ENCODE measurements at regions not wholly inside any gene's neighbourhood (a gene's known extent, or its start where the extent isn't known, plus 50 kb on each side); places are given as distances from the start of the nearest gene placed in this dataset.

DNA sequence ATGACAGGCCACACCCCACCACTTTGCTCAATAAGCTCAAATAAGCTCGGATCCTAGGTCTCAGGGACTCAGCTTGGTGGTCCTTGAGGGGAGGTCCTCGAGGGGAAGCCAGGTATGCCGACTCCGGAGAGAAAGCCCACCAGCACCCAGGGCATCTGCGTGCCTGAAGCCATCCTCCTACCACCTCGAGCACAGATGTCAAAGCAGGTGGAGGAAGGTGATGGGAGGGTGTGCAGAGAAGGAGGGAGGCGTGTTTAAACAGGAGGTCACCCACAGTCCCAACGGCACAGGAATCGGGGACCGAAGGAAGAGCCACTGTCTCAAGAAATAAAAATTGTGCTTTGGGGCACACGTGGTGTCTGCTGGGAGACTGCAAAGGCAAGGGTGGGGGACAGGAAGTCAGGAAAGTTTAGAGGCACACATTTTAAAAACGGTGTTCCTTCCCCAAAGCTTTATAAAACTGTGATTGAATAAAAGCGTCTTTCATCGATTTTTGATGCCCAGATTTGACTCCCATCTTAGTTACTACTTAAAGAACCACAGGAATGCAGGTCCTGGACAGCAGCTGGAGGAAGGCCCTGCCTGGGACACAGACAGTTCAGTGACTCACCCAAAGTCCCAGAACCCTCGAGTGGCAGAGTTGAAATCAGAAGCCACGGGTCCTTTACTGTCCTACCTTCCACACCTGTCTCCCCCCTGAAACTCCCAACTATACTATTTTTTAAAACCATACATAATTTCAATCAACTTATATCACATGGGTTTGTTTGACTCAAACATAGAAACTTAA lies 221.0 kb upstream of the PDE10A start:
- DNase-seq, result no peak

DNA sequence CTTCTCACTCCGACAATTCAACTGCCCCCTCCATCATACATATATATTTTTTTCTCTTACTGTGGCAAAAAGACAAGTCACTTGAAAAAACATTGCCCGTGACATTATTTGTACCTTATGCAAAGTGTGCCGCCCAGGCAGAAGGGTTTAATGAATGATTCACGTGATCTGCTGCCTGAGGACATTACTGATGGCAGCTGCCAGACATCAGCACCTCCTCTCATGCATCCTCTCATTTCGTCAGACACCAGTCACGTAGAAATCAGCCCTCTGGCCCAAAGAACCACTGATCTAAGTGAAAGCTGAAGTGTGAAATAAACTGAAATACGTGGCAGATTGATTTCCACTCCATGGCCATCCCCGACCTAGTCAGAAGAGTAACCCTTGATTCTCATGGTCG lies 218.8 kb upstream of the PDE10A start:
- no peak for DNase-seq

DNA sequence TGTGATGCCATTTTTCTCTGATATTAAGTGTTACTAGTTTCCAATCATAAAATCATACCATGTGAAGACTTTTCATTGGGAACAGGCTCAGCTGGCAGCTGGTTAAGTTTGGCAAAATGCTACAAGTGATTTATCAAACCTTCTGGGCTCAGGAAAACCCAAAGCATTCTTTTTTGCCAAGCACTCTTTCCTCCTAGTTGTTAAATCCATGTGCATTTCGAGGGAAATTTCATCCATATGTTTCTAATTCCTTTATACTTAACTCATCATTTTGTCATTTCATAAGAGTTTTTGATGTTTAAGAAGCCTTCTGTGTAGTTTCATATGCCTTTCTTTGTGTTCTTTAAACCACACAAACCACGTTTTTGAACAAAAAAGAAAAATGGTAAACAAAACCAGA lies 217.6 kb upstream of the PDE10A start:
- DNase-seq, result no peak

DNA sequence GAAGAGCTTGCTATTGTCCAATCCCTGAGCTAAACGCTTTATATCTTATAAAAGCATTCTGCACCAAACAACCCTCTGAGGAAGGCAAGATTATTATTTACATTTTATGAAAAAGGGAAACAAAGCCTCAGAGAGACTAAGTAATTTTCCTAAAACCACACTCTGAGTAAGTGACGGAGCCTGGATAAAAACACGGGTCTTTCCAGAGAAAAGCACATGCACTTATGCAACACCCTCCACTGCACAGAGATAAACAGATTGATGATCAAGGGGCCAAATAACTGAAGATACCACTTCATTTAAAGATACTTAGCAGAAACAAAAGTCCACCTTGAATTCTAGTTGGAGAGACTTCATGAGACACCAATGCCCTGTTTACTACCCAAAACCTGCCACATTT lies 214.7 kb upstream of the PDE10A start:
- DNase-seq, result no peak

DNA sequence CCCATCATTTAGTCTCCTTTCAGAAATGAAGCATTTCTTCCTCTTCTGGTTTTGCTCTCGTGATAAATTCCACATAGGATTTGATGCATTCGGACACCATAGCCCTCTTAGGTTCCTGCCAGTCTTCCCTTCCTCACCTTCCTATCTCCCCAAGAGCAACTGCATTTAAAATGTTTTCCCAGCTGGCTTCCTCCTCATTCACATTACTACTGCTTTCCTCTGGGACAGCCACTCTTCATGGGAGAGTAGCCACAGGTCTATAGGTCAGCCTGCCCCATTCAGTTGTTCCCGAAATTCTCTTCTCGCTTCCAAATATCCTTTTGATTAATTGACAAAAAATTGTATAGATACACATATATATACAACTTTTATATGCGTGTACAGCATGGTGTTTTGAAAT lies 214.2 kb upstream of the PDE10A start:
- DNase-seq, result no peak

DNA sequence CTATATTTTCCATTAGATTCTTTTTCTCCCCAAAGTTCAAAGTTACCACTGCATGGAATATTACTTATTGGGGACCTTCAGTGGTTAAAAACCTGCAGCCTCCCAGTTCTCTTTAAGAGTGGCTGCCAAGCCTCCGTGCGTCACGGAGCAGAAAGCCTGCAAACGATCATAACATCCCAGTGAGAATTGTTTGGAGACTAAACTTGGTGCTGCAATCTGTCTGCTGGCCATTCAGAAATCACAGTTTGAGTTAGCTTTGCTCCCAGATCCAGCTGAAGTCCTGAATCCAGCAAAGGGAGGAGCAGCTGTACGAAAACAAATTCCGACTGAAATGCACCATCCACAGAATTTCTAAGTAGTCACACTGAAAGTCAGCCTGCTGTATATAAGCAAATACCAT lies 213.5 kb upstream of the PDE10A start:
- no peak for DNase-seq

DNA sequence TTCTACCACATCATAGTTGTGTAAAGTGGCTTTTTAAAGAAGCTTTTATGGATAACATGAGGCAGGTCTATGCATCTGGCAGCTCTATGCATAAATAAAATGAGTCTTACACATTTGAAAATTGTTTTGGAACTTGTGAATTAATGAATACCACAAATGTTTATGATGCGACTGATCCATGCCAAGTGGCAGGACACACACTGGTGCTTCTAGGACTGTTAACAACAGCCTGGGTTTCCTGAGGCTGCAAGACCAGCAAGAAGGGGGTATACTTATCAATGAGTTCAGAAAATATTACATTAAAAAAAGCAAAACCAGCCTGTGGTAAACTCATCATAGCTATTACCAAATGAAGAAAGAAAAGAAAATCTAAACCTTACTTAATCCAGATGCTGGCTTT lies 212.9 kb upstream of the PDE10A start:
- no peak for DNase-seq

DNA sequence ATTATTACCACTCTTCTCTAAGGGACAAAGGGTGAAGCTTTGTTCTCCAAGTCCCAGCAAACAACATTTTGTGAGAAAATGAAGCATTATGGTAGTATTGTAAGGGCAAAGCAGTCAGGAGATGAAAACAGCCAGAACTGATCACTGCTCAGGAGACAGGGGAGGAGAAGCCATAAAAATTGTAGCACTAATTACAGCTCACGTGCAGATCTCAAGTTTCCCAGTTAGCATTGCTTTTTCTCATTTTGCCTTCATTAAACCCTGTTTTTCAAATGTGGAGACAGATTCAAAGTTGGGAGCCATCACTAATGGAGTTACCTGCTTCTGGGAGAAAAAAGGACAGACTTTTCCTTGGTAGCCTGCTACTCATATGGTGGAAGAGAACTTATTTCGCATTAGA lies 210.9 kb upstream of the PDE10A start:
- no peak for DNase-seq

DNA sequence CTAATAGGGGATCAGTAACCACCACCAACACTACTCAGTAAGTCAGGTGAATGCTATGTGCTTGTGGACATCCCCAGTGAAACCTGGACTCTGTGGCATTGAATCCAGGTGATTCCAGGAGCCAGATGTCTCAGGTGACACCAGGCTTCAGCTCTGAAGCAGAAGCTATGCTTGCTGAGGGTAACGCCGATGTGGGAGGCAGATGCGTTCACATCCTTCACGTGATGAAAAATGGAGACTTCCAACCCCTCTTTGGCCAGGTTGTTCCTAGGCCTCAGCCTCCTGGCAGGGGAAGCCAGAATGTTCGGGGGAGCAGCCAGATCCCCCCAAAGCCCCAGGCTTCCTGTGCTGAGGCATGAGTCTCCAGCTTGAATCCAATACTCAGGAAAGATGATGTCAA lies 209.8 kb upstream of the PDE10A start:
- DNase-seq, result no peak

DNA sequence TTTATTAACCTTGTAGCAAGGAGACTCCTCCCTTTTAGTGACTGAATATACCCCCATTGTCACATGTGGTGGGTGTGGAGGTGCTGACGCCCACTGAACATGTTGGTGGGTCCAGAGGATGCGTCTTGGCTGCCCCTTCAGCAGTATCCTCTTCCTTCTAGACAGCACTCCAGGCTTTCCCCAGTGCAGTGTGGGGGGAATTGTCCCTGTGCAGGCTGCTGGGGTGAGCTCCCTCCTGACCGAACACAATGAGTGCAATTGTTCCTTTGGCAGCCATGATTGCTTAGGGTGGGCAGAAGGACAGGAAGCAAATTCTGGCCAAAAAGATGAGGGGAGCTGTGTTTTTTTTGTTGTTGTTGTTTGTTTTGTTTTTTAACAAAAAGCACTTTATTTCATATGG lies 209.3 kb upstream of the PDE10A start:
- DNase-seq, result peak in 2 of 51 donors; percentile 2 to 5

DNA sequence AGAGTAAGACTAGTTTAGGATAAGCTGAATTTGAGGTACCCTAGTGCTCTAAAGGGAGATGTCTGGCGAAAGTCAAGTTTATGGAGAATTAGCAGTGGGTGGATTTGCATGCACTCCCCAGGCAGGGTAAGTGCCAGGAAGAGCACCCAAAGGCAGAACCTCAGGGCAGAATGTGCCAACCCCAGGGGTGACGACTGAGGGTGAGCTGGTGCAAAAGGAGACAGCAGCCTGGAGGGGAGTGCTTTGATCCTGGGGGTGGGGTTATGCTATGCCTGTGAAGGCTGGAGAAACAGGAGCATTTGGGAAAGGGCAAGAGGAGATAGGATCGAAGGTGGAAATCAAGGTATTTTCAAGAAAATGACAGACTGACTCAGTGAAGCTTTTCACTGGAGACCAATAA lies 208.5 kb upstream of the PDE10A start:
- DNase-seq, result no peak

DNA sequence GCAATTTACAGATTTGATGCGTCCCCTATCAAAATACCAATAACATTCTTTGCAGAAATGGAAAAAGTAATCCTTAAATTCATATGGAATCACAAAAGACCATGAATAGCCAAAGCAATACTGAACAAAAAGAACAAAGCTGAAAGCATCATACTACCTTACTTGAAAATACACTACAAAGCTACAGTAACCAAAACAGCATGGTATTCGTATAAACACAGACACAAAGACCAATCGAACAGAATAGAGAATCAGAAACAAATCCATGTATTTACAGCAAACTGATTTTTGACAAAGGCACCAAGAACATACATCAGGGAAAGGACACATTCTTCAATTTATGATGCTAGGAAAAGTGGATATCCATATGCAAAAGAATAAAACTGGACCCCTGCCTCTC lies 206.5 kb upstream of the PDE10A start:
- DNase-seq, result no peak

DNA sequence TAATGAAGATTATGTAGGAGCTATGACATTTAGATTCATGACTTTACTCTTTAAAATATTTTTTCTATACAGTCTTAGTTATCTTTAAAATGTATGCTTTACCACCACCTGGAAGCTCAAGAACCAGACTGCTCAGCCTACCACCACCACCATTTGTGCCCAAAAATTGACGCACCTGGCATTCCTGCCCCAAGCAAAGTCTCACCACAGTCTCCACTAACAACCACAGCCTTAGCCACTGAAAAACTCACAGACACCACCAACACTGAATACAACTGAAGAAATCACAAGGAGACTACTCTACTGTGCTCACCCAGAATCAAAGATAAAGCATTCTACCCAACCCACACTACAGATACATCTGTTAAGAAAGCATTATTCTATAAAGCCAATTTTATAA lies 201.9 kb upstream of the PDE10A start:
- DNase-seq, result no peak

DNA sequence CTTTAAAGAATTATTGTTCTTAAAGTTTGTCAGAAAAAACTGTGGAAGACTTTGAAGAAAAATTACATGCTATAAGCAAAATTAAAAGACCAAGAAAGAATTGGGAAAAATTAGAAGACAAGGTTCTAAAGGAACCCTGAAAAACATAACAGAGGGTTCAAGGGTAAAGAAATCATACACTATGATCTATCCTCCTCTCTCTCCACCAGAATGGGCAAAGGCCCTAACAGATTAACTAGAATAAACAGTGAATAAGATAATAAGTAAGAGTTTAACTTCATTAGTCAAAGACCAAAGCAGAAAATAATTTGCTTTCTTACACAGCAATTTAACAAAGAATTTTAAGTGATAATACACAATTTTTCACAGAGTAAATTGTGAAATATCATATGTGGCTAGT lies 201.2 kb upstream of the PDE10A start:
- no peak for DNase-seq

DNA sequence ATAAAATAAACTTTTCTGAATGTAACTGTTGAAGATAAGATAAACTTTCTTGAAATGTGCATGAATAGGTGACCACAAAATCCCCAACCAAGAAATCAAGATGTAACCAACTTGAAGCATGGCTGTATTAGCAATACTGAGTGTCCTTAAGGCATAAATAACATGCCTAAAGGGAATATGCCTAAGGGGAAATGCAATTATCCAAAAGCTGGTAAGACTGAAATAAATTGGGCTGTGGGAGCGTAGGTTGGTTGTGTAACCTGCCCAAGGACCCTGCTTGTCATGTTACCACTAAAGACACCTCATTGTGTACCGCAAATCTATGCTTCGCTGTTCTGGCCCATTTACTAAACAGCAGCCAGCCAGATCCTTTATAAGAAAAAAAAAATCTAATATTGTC lies 200.8 kb upstream of the PDE10A start:
- no peak for DNase-seq

DNA sequence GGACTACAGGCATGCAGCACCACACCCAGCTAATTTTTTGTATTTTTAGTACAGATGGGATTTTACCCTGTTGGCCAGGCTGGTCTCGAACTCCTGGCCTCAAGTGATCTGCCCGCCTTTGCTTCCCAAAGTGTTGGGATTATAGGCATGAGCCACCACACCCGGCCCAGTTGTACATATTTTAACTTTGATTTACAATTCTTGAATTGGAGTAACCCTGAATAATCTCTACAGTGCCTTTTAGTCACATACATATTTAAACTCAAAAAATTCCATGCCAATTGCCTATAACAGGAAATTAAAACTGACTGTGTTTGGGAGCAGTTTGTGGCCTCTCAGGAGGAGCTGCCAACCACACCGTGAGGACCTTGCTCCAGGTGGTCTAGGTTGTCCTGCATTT lies 199.8 kb upstream of the PDE10A start:
- no peak for DNase-seq

DNA sequence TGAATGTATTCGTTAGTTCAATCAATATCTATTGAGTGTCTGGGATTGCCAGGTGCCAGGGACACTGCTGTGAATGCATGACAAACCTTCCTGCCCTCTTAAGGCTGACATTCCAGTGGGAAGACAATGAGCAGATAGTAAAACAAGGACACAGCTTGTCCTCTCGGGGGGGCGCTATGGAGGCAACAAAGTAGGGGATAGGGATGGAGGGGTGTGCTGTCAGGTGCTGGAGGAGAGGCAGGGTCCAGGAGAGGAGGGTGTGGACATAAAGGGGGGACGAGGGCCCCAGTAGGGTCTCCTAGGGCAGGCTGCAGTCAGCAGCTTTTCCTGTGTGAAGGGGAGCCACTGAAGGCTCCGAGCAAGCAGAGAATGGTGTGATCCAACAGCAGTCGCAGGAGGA lies 198.2 kb upstream of the PDE10A start:
- no peak for DNase-seq

DNA sequence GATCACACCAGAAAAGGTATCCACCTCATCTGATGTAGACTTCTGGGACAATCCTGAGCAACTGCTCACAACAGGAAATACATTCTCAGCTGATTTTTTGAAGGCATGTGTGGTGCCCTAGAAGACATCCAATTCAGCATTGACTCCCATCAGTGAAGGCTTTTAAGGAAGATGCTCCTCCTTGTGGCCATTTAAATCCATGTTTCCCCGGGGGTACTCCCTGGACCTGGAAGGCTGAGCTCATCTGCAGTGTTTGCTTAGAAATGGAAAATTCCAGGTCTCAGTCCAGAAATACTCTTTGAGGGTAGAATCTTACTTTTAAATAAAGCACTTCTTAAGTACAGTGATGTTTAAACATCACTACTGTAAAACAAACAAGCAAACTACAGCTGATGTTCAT lies 195.5 kb upstream of the PDE10A start:
- no peak for DNase-seq

DNA sequence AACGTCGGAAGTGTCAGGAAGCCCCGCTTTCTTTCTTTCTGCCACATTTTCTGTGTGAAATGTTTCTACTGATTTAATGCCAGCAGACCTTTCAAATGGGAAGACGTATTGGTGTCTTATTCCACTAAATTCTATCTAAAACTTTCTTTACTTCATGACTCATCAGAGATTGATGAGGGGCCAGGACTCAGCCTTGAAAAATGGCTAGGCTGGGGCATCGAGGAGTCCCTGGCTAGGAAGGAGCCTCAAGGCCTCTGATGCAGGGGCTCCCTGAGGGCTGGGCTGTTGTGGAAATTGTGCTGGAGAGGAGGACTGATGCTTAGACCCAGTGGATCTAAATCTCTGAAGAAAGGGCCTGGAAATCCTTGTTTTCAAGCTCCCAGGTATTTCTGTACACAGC lies 192.8 kb upstream of the PDE10A start:
- no peak for DNase-seq

DNA sequence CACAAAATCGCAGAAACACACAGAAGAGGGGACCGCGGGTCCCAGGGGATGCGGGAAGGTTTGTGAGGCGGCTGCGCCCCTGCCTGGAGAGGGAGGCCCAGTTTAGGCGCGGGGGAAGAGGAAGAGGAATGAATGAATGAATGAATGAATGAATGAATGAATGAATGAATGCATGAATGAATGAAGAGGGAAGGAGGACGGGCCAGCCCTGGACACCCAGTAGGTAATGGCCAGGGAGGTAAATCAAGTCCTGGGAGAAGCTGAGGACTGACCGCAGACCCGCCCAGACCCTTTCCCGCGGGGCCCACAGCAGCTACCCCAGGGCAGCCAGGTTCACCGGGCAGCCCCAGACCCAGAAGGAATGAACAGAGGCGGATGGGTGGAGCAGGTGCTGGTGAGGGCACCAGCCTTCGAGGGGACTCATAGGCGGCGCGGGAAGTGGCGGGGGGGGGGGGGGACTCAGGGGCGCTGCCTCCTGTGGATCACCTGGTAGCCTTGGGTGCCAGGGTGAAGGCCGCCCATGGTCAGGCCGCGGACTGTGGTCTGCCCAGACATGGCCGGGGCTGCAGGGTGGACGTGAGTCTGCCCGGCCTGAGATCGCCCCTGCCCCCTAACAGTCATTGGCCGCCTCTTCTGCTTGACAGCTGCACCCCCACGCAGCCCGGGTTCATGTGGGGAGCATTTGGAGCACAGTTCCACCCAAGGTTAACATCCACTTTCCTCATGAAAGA lies 192.0 kb upstream of the PDE10A start:
- no peak for DNase-seq

DNA sequence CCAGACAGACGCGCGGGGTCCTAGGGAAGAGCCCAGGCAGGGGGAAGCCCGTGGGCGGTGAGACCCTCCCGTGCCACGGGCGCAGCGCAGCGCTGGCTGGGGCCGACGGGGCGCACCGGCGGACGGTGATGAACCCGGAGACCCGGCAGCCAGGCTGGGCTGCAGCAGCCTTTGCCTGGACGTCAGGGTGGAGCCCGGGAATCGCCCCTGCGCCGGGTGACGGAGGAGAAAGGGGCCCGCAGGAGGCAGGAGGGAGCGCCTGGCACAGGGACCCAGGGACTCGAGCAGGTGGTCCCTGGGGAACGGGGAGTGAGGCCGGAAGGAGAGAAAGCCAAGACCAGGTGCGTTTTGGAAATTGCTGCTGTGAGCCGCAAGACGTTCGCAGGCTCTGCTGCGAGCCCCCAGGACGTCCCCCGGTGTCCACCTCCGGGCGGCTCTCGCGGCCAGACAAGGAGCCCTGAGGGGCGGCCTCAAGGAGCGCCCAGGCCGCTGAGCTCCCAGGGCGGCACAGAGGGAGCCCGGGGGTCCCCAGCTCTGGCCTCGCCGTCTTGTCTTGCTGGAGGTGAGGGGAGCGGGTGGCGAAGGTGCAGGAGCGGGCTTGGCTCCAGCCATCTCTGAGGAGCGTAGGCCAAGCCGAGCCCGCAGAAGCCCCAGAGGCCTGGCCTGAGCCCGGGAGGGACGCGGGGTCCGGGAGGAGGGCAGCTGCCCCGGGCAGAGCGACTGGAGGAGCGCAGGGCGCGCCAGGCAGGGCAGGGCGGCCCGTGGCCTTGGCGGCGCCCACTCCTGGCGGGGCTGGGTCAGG lies 191.2 kb upstream of the PDE10A start:
- no peak for DNase-seq

DNA sequence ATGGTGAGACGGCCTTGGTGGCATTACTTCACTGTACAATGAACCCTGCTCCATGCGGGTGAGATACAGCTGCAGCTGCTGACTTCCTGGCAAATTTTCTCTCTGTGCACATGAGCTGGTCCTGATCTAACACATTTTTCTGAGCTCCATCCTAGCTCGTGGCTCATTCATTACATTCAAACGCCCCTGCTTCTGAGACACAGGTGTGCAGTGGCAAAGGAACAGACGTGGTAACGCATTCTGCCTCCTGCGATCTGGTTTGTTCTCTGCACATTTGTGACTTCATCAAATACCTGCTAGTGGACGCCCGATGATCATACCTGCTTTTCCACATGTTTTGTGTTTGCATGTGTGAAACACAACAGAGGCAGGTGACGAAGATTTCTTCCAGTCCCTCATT lies 189.6 kb upstream of the PDE10A start:
- no peak for DNase-seq
